AG09319 (cell line): ENCODE measurements at regions not wholly inside any gene's neighbourhood (a gene's known extent, or its start where the extent isn't known, plus 50 kb on each side); places are given as distances from the start of the nearest gene placed in this dataset.

Experiments used
- DNase-seq: peaks from one replicate; pipeline ENCODE4 v3.0.0-alpha.2; 2010; ENCODE audit warnings: low read depth; ENCODE audit errors: extremely low read depth
- CTCF ChIP-seq: IDR thresholded peaks from 2 replicates; pipeline ENCODE4 v1.5.1; 2011; ENCODE audit warnings: low read depth, mild to moderate bottlenecking, inconsistent platforms, low read length, moderate library complexity

- no peak for TF ChIP-seq CTCF
- no peak for DNase-seq
These were observed 115.4 kb upstream of the ADO start for GRCh38 chr10:62688971-62689700.

GRCh38 chr10:62689712-62690111 is 114.8 kb upstream of the ADO start:
- no peak for DNase-seq
- TF ChIP-seq CTCF, result no peak

GRCh38 chr10:62690703-62691102 is 113.8 kb upstream of the ADO start:
- DNase-seq, result no peak

GRCh38 chr10:62691336-62691735 is 113.2 kb upstream of the ADO start:
- no peak for DNase-seq
- no peak for TF ChIP-seq CTCF

More at GRCh38 chr10:62690703-62691102, 113.8 kb upstream of the ADO start:
- TF ChIP-seq CTCF, result no peak

GRCh38 chr10:62692085-62692484 is 112.4 kb upstream of the ADO start:
- TF ChIP-seq CTCF, result no peak

GRCh38 chr10:62693306-62693705 is 111.2 kb upstream of the ADO start:
- DNase-seq, result no peak
- no peak for TF ChIP-seq CTCF

More at GRCh38 chr10:62692085-62692484, 112.4 kb upstream of the ADO start:
- no peak for DNase-seq

GRCh38 chr10:62694537-62695126 is 109.9 kb upstream of the ADO start:
- TF ChIP-seq CTCF, result no peak

More at GRCh38 chr10:62694537-62695126, 109.9 kb upstream of the ADO start:
- no peak for DNase-seq
